Fibroblast of skin of back (primary cell): ENCODE measurements at regions not wholly inside any gene's neighbourhood (a gene's known extent, or its start where the extent isn't known, plus 50 kb on each side); places are given as distances from the start of the nearest gene placed in this dataset.
"Not testable (repeated sequence)": the region's sequence is repeated elsewhere in the genome, so short reads cannot be mapped to it uniquely, and the experiment has no call there.

Experiments used
- DNase-seq: peaks from one replicate; pipeline ENCODE4 v3.0.0-alpha.2; 2013

GRCh38 chr20:51123887-51124286, 101.0 kb upstream of the KCNG1 start:
- not testable (repeated sequence) for DNase-seq

- DNase-seq: no peak
Measured at GRCh38 chr20:51122931-51123658, 100.2 kb upstream of the KCNG1 start.

- peak; percentile 88 for DNase-seq
Measured at GRCh38 chr20:51121901-51122412, 99.0 kb upstream of the KCNG1 start.

- peak; percentile 19 for DNase-seq
Measured at GRCh38 chr20:51121272-51121671, 98.4 kb upstream of the KCNG1 start.

- no peak for DNase-seq
Measured at GRCh38 chr20:51120868-51121267, 98.0 kb upstream of the KCNG1 start.

- DNase-seq: no peak
Measured at GRCh38 chr20:51120438-51120837, 97.5 kb upstream of the KCNG1 start.

- DNase-seq: no peak
Measured at GRCh38 chr20:51119914-51120313, 97.0 kb upstream of the KCNG1 start.

- no peak for DNase-seq
Measured at GRCh38 chr20:51118985-51119527, 96.1 kb upstream of the KCNG1 start.

- DNase-seq: no peak
Measured at GRCh38 chr20:51118216-51118615, 95.3 kb upstream of the KCNG1 start.

- no peak for DNase-seq
Measured at GRCh38 chr20:51116765-51117686, 94.1 kb upstream of the KCNG1 start.

GRCh38 chr20:51111290-51111689, 88.4 kb upstream of the KCNG1 start:
- DNase-seq: no peak

- DNase-seq: no peak
Measured at GRCh38 chr20:51108638-51109363, 85.9 kb upstream of the KCNG1 start.

- DNase-seq: peak; percentile 31
Measured at GRCh38 chr20:51106011-51106410, 83.1 kb upstream of the KCNG1 start.

- no peak for DNase-seq
Measured at GRCh38 chr20:51104960-51105920, 82.3 kb upstream of the KCNG1 start.

- DNase-seq: no peak
Measured at GRCh38 chr20:51100617-51101016, 77.7 kb upstream of the KCNG1 start.

GRCh38 chr20:51098284-51098810, 75.4 kb upstream of the KCNG1 start:
- DNase-seq: no peak

- DNase-seq: no peak
Measured at GRCh38 chr20:51097351-51098120, 74.6 kb upstream of the KCNG1 start.

GRCh38 chr20:51096582-51097267, 73.8 kb upstream of the KCNG1 start:
- no peak for DNase-seq
